Liver (tissue), 8 donors: ENCODE measurements at regions not wholly inside any gene's neighbourhood (a gene's known extent, or its start where the extent isn't known, plus 50 kb on each side); places are given as distances from the start of the nearest gene placed in this dataset.

Experiments used
- DNase-seq: peaks from one replicate; pipeline ENCODE4 v3.0.0-alpha.2; 2017; ENCODE audit warnings: low spot score
- H3K27ac ChIP-seq, 2 donors: one replicate each; pipeline ENCODE4 v1.7.0; 2013; ENCODE audit warnings: inconsistent platforms in 2 of 2, low read length in 2 of 2, control low read depth in 1 of 2, low read depth in 1 of 2, mild to moderate bottlenecking in 1 of 2
- H3K27me3 ChIP-seq, 4 donors: one replicate each; pipeline versions ENCODE4 v1.6.1 to v1.7.0; 2013; ENCODE audit warnings: low read length in 3 of 4, inconsistent platforms in 1 of 4, mild to moderate bottlenecking in 1 of 4, moderate library complexity in 1 of 4; ENCODE audit not compliant: control insufficient read depth in 4 of 4, insufficient read depth in 4 of 4
- H3K36me3 ChIP-seq, 4 donors: one replicate each; pipeline versions ENCODE4 v1.6.1 to v1.7.0; 2013; ENCODE audit warnings: low read length in 3 of 4, mild to moderate bottlenecking in 3 of 4, low read depth in 1 of 4, moderate library complexity in 1 of 4; ENCODE audit not compliant: control insufficient read depth in 4 of 4, insufficient read depth in 3 of 4
- H3K4me1 ChIP-seq, 4 donors: one replicate each; pipeline versions ENCODE4 v1.6.1 to v1.7.0; 2013; ENCODE audit warnings: low read length in 3 of 4, mild to moderate bottlenecking in 3 of 4, moderate library complexity in 1 of 4; ENCODE audit not compliant: control insufficient read depth in 4 of 4, insufficient read depth in 4 of 4
- H3K4me3 ChIP-seq, 3 donors: one replicate each; pipeline versions ENCODE4 v1.6.1 to v1.7.0; 2013; ENCODE audit warnings: low read length in 3 of 3, control low read depth in 1 of 3, low read depth in 1 of 3, mild to moderate bottlenecking in 1 of 3
- H3K9ac ChIP-seq, 2 donors: one replicate each; pipeline ENCODE4 v1.7.0; 2013; ENCODE audit warnings: low read length in 2 of 2, mild to moderate bottlenecking in 2 of 2, moderate library complexity in 2 of 2, control low read depth in 1 of 2, low read depth in 1 of 2
- H3K9me3 ChIP-seq, 4 donors: one replicate each; pipeline versions ENCODE4 v1.6.1 to v1.7.0; 2013; ENCODE audit warnings: low read length in 3 of 4; ENCODE audit not compliant: control insufficient read depth in 4 of 4
- CTCF ChIP-seq: fragments of 150-350 bp; IDR thresholded peaks from 2 replicates; pipeline ENCODE4 v1.5.1; 2017; ENCODE audit warnings: improper control_type of control experiment, low read depth, low read length; ENCODE audit not compliant: missing input control
- EGR1 ChIP-seq, 2 donors: IDR thresholded peaks; 2 replicates each; pipeline ENCODE4 v1.6.1; 2016 to 2018; ENCODE audit warnings: antibody characterized with exemption in 2 of 2, low read depth in 2 of 2
- FOXA2 ChIP-seq: IDR thresholded peaks from 2 replicates; pipeline ENCODE4 v1.6.1; 2016; ENCODE audit warnings: antibody characterized with exemption
- HNF4A ChIP-seq, 2 donors: conservative IDR thresholded peaks; 2 replicates each; pipeline ENCODE4 v1.6.1; 2016; ENCODE audit warnings: antibody characterized with exemption in 2 of 2, mild to moderate bottlenecking in 2 of 2
- RAD21 ChIP-seq, 2 donors: IDR thresholded peaks; 2 replicates each; pipeline ENCODE4 v1.6.1; 2016; ENCODE audit warnings: antibody characterized with exemption in 2 of 2, mild to moderate bottlenecking in 2 of 2
- RXRA ChIP-seq, 2 donors: IDR thresholded peaks; 2 replicates each; pipeline ENCODE4 v1.6.1; 2017 to 2018; ENCODE audit warnings: antibody characterized with exemption in 2 of 2, mild to moderate bottlenecking in 1 of 2
- SP1 ChIP-seq: IDR thresholded peaks from 2 replicates; pipeline ENCODE4 v1.6.1; 2018; ENCODE audit warnings: antibody characterized with exemption, mild to moderate bottlenecking
- TAF1 ChIP-seq: conservative IDR thresholded peaks from 2 replicates; pipeline ENCODE4 v1.6.1; 2016; ENCODE audit warnings: antibody characterized with exemption, mild to moderate bottlenecking
- YY1 ChIP-seq: IDR thresholded peaks from 2 replicates; pipeline ENCODE4 v1.6.1; 2016; ENCODE audit warnings: antibody characterized with exemption, mild to moderate bottlenecking
- ZBTB33 ChIP-seq: IDR thresholded peaks from 2 replicates; pipeline ENCODE4 v1.6.1; 2016; ENCODE audit warnings: antibody characterized with exemption
- WGBS: extraction: QIAGEN DNeasy Blood & Tissue Kit; methylation state at CpG from one replicate; pipeline ENCODE4 v1.1.7; 2013; 5-methylcytosine and 5-hydroxymethylcytosine counted together
- TF ChIP-seq, protein P1 (sequence below): IDR thresholded peaks from 2 replicates; pipeline ENCODE4 v1.6.1; 2016; ENCODE audit warnings: antibody characterized with exemption
- TF ChIP-seq, protein P2 (sequence below): IDR thresholded peaks from 2 replicates; pipeline ENCODE4 v1.6.1; 2016; ENCODE audit warnings: antibody characterized with exemption, mild to moderate bottlenecking
- donor health status: healthy.
- donor health status: healthy.
- donor health status: healthy.
- donor health status: healthy.
- donor health status: healthy.

- peaks cover 0 to 20% (median 3%) of the 10 kb centered on the region in 4 donors for H3K27me3 ChIP-seq
- H3K4me3 ChIP-seq, result peak overlapping the region; percentile 58 to 77 (median 64)
- WGBS, result 5% methylated on average over 81 of the region's 81 CpGs
- no peak for TF ChIP-seq RXRA (IDR thresholded peaks at IDR 0.05)
- TF ChIP-seq CTCF, result peak; percentile 73
- TF ChIP-seq SP1, result no peak
- TF ChIP-seq ZBTB33, result no peak
- TF ChIP-seq FOXA2, result no peak
- TF ChIP-seq RAD21 (IDR thresholded peaks at IDR 0.05), result peak; percentile 68 to 77
- peak in 1 of 2 donors; percentile 41 for TF ChIP-seq EGR1 (IDR thresholded peaks at IDR 0.05; ENCODE audit: low read depth in 2 of 2)
- TF ChIP-seq, protein P1, sequence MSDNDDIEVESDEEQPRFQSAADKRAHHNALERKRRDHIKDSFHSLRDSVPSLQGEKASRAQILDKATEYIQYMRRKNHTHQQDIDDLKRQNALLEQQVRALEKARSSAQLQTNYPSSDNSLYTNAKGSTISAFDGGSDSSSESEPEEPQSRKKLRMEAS, result no peak
- H3K9me3 ChIP-seq, result no peaks in the 10 kb centered on the region
- no peak overlapping the region for H3K27ac ChIP-seq
- DNase-seq, result peak; percentile 65
- H3K4me1 ChIP-seq, result peaks cover 4 to 17% (median 9%) of the 10 kb centered on the region in 4 donors
- H3K36me3 ChIP-seq, result no peaks in the 10 kb centered on the region
- H3K9ac ChIP-seq, result no peak overlapping the region
Measured at GRCh38 chr1:98053471-98054366, 132.9 kb upstream of the DPYD start.

- Histone ChIP-seq H3K9me3 (no peaks in the 10 kb centered on the region), H3K27me3 (peaks cover 0 to 24% (median 8%) of the 10 kb centered on the region in 4 donors), H3K4me3 (no peak overlapping the region), H3K27ac (no peak overlapping the region), H3K9ac (no peak overlapping the region), H3K36me3 (no peaks in the 10 kb centered on the region), H3K4me1 (peaks cover 7 to 18% (median 12%) of the 10 kb centered on the region in 4 donors)
- DNase-seq, result peak; percentile 69
- WGBS, result 0% methylated on average over 1 of the region's 1 CpG
- no peak for TF ChIP-seq YY1
- peak; percentile 45 to 71 for TF ChIP-seq HNF4A (conservative IDR thresholded peaks at IDR 0.05)
- TF ChIP-seq RAD21 (IDR thresholded peaks at IDR 0.05), result peak; percentile 95 to 97
- TF ChIP-seq CTCF, result peak; percentile 95
- TF ChIP-seq, protein P1, result no peak
- TF ChIP-seq, protein P2, sequence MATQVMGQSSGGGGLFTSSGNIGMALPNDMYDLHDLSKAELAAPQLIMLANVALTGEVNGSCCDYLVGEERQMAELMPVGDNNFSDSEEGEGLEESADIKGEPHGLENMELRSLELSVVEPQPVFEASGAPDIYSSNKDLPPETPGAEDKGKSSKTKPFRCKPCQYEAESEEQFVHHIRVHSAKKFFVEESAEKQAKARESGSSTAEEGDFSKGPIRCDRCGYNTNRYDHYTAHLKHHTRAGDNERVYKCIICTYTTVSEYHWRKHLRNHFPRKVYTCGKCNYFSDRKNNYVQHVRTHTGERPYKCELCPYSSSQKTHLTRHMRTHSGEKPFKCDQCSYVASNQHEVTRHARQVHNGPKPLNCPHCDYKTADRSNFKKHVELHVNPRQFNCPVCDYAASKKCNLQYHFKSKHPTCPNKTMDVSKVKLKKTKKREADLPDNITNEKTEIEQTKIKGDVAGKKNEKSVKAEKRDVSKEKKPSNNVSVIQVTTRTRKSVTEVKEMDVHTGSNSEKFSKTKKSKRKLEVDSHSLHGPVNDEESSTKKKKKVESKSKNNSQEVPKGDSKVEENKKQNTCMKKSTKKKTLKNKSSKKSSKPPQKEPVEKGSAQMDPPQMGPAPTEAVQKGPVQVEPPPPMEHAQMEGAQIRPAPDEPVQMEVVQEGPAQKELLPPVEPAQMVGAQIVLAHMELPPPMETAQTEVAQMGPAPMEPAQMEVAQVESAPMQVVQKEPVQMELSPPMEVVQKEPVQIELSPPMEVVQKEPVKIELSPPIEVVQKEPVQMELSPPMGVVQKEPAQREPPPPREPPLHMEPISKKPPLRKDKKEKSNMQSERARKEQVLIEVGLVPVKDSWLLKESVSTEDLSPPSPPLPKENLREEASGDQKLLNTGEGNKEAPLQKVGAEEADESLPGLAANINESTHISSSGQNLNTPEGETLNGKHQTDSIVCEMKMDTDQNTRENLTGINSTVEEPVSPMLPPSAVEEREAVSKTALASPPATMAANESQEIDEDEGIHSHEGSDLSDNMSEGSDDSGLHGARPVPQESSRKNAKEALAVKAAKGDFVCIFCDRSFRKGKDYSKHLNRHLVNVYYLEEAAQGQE, result peak; percentile 88
- TF ChIP-seq EGR1 (IDR thresholded peaks at IDR 0.05; ENCODE audit: low read depth in 2 of 2), result no peak
- no peak for TF ChIP-seq TAF1
Measured at GRCh38 chr1:98051065-98051675, 130.3 kb upstream of the DPYD start.
